HG03575 (cell line): ENCODE measurements at regions not wholly inside any gene's neighbourhood (a gene's known extent, or its start where the extent isn't known, plus 50 kb on each side); places are given as distances from the start of the nearest gene placed in this dataset.
"Not testable (repeated sequence)": the region's sequence is repeated elsewhere in the genome, so short reads cannot be mapped to it uniquely, and the experiment has no call there.

Source experiments
- ATAC-seq: cut with Tn5 transposase; IDR thresholded peaks from one replicate; pipeline ENCODE4 v1.9.1; 2021; ENCODE audit not compliant: unreplicated experiment, insufficient number of reproducible peaks, low FRiP score; ENCODE audit errors: extremely low read depth

DNA sequence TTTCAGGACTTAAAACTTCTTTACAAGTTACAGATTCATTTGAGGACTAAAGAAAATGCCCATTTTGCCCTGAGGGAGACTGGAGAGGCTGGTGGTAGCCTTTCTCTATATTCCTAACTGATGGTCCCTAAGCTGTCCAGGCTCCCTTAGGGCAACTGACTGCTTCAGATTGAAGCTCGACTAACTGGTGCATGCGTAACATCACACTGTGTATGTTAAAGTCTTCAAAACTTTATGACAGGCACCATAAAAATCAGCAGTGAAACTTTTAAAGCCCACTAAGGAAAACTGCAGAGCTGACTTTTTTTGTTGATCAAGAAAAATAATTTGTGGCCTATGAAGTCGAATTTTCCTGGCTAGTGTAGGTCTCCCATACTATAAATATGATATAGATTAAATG is 233.0 kb upstream of the RPS23 start:
- no peak for ATAC-seq

DNA sequence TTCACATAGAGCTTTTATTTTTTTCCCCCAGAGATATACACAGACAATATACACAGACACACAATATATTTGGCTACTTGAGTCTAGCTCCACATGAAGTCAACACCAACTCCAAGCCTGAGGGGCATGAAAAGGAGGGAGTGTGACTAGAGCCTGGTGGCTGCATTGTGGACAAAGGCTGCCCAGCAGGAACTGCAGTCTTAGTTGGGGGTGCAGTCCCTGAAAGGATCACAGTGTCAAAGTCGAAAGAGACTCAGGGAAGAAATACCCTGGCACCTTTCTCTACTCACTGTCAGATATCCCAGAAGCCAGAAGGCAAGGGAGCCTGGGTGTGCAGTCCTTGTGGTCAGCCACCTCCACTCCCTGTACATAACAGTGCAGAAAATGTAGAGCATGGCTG is 231.6 kb upstream of the RPS23 start:
- ATAC-seq: no peak

DNA sequence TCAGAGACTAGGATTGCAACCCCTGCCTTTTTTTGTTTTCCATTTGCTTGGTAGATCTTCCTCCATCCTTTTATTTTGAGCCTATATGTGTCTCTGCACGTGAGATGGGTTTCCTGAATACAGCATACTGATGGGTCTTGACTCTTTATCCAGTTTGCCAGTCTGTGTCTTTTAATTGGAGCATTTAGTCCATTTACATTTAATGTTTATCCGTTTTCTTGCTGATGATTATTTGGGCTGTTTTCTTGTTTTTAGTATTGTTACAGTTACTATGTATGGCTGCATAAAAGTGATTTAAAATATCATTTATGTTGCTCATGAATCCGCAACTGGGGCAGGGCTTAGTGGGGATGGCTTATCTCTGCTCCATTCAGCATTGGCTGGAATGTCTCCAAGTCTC is 228.2 kb upstream of the RPS23 start:
- ATAC-seq: not testable (repeated sequence)

DNA sequence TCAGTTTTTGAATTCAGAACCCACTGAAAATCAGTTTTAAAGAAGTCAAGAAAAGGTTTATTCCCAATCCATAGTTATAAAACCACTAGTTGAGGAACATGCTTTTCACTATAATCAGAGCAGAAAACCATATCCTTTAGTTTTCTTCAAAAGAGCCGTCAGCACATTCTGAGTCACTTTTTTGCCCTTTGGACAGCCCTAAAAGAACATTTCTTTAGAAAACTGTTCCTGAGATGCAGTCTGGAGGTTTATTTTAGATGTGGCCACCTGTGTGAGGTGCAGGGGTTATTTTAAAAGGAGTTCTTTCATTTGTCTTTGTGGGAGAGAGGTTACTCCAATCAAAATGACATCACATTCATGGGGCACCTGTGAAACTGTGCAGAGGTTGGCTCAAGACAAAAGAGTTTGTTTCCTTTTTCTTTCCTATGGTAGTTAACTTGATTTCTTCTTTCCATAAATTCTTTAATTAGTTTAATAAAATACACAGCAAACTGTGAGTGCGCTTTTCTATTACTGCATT is 221.6 kb upstream of the RPS23 start:
- no peak for ATAC-seq

DNA sequence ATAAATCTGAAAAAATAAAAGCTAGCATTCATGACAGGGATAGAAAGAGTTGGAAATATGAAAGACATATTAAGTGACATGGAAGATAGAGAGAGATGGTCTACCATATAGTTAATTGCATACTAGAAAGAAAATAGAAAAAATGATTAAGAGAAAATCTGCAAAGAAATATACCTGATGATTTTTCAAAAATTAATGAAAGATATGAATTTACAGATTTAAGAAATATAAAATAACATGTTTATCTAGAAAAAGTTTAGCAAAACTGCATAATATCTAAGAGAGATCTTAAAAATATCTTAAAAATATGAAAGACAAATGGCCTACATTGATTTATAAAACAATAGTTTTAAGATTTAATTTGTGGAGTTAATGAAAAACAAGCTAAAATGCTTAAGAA is 219.1 kb upstream of the RPS23 start:
- ATAC-seq: no peak

DNA sequence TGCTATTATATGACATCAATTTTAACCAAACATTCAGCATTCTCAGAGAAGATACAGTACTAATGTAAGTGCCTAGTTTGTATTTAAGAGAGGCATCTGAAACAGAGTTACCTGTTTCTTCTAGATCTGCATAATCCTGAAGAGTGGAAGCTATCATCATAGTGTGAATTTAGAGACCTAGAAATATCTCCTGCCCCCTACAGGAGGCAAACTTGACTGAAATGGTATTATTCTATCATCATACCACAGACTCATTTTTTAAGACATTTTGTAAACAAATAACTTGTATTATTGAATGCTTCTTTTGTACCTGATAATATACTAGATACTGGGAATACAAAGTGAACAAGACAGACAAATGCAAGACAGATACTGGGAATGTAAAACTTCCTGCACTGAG is 216.8 kb upstream of the RPS23 start:
- ATAC-seq: no peak

DNA sequence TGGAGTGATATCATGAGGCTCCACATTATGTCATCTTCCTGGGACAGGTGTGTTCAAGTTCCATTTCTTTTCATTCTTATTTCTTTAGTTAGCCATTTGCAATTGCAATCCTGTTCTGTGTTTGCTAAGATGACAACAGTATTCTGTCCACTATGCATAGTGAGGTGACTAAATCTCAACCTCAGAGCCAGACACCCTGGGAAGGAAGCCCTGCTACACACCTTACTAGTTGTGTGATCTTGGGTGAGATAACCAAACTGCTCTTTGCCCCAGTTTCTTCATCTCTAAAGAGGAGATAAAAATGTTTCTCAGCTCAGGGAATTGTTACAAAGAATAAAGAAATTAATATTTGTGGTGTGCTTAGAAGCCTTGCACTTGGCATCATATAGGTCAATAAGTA is 215.1 kb upstream of the RPS23 start:
- no peak for ATAC-seq

DNA sequence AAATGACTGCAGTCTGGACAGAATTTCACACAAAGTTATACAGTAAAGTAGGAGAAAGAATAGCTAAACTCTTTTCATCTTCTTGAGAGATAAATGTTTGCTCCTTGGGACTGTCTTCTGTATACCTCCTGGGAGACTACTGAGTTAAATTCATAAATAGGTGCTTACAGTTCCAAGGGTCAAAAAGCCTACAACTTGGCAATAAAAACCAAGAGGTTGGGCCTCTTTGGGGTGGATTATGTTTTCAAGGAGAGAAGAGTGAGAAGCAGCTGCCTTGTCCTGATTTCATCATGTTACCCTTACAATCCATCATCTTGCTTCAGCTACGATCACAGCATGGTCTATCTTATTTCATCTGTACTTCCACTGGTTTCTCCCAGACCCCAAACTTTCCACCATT is 213.2 kb upstream of the RPS23 start:
- ATAC-seq: no peak

DNA sequence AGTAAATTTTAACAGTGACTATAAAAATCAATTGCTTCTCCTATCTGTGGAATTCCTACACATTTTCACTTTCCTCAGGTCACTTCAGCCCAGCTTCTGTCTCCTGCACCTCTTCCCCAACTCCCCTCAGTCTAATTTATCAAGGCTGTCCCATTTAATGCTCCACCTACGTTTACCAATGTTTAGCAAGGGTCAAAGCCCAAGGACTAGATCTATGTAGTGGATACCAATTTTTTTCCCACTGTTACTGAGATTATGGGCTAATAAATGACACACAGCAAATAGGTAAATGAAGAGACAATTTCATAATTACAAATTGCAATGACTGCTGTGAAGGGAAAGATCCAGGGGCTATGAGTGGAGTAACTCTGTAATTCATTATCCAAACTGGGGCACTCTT is 211.5 kb upstream of the RPS23 start:
- ATAC-seq: no peak

DNA sequence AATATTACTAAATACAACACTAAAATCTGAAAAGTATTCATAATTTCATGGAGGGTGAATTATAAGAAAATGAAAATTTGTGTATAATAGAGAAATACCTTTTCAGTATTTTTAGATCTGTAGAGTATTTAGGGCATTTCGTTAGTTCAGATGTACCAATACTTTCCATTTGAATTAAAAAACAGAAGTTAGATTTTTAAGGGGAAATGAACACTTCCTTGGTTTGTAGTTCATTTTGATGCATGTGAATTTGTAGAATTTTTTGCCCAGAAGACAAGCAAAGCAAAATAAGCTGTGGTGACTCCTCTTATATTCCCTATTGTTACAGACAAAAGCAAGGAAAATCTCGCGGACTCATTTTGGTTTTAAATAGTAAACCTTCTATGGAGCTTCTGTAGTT is 209.0 kb upstream of the RPS23 start:
- no peak for ATAC-seq

DNA sequence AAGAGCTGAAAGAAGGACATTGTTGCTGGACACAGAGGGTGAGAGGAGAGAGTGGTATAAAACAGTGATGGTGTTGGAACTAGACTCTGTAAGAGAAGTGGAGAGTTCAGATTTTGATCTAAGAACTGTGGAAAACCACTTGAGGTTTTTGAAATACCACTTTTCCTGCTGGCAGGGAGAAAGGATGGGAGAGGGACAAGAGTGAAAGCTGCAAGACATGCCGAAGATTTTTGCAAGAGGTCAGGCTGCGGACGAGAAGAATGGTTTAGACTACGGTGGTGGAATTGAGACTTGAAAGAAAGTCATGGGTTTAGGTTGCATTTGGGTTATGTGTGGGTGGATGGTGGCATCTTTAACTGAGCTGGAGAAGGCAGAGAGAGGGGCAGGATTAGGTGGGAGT is 202.2 kb upstream of the RPS23 start:
- no peak for ATAC-seq

DNA sequence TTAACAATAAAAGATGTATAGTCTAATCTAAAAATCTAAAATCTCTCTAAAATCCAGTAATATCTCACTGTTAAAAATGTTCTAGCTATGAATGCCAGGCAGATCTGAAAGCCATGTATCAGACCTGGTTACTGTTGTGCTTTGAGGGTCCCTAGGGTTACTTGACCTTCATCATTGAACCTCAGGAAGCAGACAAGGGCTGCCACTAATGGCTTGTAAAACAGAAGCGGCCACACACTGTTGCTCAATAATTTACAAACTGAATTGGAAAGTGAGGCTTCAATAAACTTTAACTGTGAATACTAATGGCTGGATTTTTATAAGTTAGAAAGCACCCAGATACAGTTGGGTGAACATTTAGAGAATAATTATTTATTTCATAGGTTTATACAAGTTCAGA is 198.0 kb upstream of the RPS23 start:
- ATAC-seq: no peak

DNA sequence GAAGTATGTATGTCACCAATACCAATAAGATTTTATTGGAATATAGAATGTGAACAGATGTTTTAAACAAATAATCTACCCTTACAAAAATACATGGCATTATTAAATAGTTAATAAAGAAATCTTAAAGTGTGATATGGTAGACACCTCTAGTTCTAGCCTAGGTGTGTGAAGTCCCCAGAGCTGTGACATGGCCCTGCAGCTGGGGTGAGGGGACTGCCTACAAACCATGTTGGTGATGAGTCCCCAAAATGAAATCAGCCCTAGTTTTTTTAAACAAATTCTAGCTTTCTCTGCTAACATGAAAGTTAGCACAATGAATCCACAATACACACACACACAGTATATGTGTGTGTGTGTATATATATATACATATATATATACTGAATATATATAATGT is 195.1 kb upstream of the RPS23 start:
- ATAC-seq: no peak

DNA sequence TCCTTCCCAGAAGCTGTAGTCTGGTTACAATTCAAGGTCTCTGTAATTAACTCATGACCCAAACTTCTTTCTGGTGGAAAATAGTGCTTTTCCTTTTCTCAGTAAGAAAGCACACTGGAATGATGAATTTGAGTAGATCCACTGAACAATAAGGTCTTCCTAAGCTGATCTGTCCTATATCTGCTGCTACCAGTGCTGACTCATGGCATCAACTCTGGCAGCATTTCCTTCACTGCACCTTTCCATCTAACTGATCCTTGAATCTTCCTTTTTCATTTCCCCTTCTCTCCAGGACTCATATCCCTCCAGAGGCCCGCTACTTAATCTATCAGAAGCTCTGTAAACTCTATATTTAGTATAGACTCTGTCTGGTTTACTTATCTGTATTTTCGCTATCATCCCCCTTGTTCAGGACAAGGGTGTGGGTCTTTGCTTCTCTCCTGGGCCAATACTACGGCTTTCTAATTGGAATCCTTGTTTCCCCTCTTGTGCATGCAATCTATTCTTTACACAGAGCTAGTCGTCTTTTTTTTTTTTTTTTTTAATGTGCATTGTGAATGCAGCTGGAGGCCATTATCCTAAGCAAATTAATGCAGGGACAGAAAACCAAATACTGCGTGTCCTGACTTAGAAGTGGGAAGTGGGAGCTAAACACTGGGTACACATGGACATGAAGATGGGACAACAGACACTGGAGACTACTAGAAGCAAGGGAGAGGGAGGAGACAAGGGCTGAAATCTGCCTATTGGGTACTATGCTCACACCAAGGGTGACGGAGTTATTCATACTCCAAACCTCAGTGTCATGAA is 192.2 kb upstream of the RPS23 start:
- no peak for ATAC-seq

DNA sequence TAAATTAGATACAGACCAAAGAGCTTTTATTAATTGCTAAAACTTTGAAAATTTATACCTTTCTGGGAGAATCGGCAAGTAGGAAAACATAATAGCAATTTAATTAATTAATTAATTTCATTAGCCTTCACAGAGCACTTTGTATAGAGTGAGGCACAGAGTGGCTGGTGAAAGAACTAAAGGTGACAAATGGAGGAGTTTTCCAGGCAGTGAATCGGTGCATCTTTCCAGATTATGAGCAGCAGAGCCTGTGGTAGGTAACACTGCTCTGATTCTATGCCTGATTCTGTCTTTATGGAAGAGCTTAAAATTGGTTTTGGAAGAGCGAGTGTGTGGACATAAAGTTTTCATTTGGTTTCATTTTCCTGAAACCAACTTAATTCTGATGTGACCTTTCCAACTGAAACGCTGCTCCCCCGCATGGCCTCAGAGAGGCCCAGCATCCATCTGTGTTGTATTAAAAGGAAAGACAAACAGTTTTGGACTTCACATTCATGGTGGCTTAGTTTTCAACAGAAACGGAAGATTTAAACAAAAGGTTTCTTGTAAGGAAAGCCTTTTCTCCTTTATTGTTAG is 188.9 kb upstream of the RPS23 start:
- ATAC-seq: no peak

DNA sequence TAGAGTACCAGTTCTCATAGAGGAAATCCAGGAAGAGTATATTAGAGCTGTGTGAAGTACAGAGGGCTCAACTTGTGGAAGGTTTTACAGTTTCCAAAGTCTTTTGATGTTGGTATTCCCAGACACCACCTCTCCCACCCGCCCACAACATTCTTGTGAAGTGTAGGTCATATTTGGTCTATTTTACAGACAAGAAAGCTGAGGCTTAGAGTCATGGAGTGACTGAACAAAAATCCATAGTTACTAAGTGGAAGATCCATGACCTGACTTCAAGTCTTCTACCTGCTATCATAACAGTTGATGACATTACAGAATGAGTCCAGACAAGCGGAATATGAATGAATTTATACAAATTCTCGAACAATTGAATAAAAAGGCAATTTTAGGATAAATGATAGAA is 187.1 kb upstream of the RPS23 start:
- no peak for ATAC-seq

DNA sequence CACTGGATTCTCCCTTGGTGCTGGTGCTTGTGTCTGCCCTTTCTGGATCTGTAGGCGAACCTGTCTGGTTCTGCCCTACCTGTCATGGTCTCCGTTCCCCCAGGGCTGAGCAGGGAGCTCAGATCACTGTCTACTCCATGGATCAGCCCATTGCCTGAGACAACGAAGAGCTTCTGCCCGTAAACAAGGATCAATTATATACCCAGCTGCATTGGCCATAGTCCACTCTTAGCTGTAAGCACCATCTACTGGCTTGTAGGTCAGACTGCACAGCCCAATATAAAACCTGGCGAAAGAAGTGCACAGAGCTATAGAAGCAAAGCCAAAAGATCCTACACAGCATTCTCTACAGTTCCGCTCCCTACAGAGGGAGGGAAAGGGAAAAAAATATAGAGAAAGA is 181.5 kb upstream of the RPS23 start:
- no peak for ATAC-seq

DNA sequence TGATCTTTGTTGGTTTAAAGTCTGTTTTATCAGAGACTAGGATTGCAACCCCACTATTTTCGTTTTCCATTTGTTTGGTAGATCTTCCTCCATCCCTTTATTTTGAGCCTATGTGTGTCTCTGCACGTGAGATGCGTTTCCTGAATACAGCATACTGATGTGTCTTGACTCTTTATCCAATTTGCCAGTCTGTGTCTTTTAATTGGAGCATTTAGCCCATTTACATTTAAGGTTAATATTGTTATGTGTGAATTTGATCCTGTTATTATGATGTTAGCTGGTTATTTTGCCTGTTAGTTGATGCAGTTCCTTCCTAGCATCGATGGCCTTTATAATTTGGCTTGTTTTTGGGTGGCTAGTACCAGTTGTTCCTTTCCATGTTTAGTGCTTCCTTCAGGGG is 177.2 kb upstream of the RPS23 start:
- ATAC-seq: not testable (repeated sequence)

DNA sequence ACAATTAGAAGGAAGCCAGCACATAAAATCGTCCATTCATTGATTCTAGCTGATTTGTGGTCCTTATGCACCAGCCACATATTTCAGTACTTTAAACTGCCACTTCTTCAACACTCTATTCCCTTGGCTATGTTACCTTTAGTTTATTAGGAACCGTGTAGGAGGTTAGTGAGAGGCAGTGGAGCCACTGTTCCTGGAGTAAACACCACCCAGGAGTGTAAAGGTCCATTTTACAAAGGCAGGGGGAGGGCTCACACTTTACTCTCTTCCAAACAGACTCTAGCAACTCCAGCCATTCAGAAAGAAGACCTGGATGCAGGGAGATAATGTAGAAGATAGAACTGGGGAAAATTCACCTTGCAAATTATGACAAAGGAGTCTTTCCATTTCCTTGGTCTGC is 170.2 kb upstream of the RPS23 start:
- ATAC-seq: no peak

DNA sequence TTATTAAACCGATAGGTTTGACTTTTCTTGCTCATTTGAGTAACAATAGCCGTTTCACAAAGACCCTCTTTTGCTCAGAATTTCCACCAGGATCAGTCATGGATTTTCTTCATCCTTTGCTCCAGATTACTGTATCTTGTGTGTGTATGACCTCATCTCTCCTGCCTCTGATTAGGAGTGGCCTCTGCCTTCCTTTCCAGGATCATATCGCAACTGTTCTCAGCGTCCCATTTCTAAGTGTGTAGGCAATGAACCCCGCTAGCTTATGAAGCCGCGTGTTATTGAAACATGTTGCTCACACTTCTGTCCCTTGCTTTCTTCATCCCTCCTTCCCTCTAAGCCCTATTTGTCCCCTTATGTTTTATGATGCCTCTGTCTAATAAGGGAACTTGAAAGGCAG is 169.8 kb upstream of the RPS23 start:
- no peak for ATAC-seq

DNA sequence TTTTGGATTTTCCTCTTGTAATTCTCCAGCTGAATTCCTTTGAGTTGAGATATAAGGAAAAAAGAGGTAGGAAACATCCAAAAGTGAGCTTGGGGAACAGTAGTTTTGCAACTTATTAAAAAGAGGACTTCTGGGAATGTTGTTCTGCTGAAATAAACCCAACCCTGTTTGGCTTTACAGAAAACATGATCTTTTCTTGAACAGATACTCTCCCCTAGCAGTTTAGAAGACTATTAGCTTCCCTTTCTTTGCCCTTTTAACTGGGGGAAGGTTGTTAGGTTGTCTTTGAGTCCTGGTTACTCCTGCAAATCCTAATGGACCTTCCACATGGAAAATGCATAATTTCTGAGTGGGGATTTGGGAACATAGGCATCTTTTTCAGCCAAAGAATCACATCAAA is 168.7 kb upstream of the RPS23 start:
- ATAC-seq: no peak
